Heart left ventricle (tissue), 16 donors: ENCODE measurements at regions not wholly inside any gene's neighbourhood (a gene's known extent, or its start where the extent isn't known, plus 50 kb on each side); places are given as distances from the start of the nearest gene placed in this dataset.

ENCODE experiments used
- ATAC-seq, 4 donors: fragments of 200-7000 bp; cut with Tn5 transposase; one replicate each; pipeline ENCODE4 v1.9.1; 2020 to 2022; ENCODE audit warnings: moderate library complexity in 4 of 4, mild to moderate bottlenecking in 3 of 4, moderate number of reproducible peaks in 1 of 4
- DNase-seq, 5 donors: peaks; one replicate each; pipeline ENCODE4 v3.0.0-alpha.2; 2020
- H3K27ac ChIP-seq, 12 donors: fragments of 200-600 bp; sonication (generic) in 4 of 12; one replicate each; pipeline versions ENCODE4 v1.5.0 to v1.8.0; 2016 to 2022; ENCODE audit warnings: mild to moderate bottlenecking in 2 of 12
- H3K27me3 ChIP-seq, 9 donors: fragments of 200-600 bp; sonication (generic) in 2 of 9; one replicate each; pipeline versions ENCODE4 v1.5.1 to v1.8.0; 2016 to 2022; ENCODE audit warnings: mild to moderate bottlenecking in 3 of 9
- H3K36me3 ChIP-seq, 9 donors: fragments of 200-600 bp; sonication (generic) in 2 of 9; one replicate each; pipeline versions ENCODE4 v1.5.0 to v1.8.0; 2018 to 2022; ENCODE audit warnings: mild to moderate bottlenecking in 2 of 9
- H3K4me1 ChIP-seq, 12 donors: fragments of 200-600 bp; sonication (generic) in 4 of 12; one replicate each; pipeline versions ENCODE4 v1.5.0 to v1.8.0; 2016 to 2022; ENCODE audit warnings: mild to moderate bottlenecking in 3 of 12
- H3K4me3 ChIP-seq, 12 donors: fragments of 200-600 bp; sonication (generic) in 4 of 12; one replicate each; pipeline versions ENCODE4 v1.5.0 to v1.8.0; 2017 to 2022; ENCODE audit warnings: mild to moderate bottlenecking in 9 of 12, moderate library complexity in 4 of 12
- H3K9me3 ChIP-seq, 12 donors: fragments of 200-600 bp; sonication (generic) in 4 of 12; one replicate each; pipeline versions ENCODE4 v1.5.0 to v1.8.0; 2016 to 2022; ENCODE audit warnings: mild to moderate bottlenecking in 1 of 12
- CTCF ChIP-seq, 12 donors: fragments of 200-600 bp; sonication (generic) in 4 of 12; IDR thresholded peaks; one replicate each; pipeline versions ENCODE4 v1.5.0 to v1.8.0; 2018 to 2022; ENCODE audit warnings: antibody characterized with exemption in 12 of 12, mild to moderate bottlenecking in 5 of 12
- POLR2A ChIP-seq, 2 donors: fragments of 450-650 bp; IDR thresholded peaks; one replicate each; pipeline ENCODE4 v1.6.1; 2017; ENCODE audit warnings: antibody characterized with exemption in 2 of 2, mild to moderate bottlenecking in 2 of 2, moderate library complexity in 2 of 2
- WGBS, 4 donors: extraction: QIAGEN DNeasy Blood & Tissue Kit in 2 of 4; methylation state at CpG; one replicate each; pipeline versions ENCODE4 v1.1.5 to v1.1.7; 2013 to 2018; 5-methylcytosine and 5-hydroxymethylcytosine counted together
- intact Hi-C, 10 donors: fragments of 100-400 bp; cut with DNase I; formaldehyde crosslinking; loops; one replicate each; pipeline versions ENCODE4 v1.11.1 to v1.14.2; 2022
- donor health status: ischemic (EF 13 %, LVEDD 7.1; RV severe dilation, severe dysfunction).
- donor health status: healthy with polysubstance abuse.
- donor health status: DM: no; HTN: yes; CAD: no.
- donor health status: DM: no; HTN: no; CAD: no.
- donor health status: ischemic (EF 25% LVEDD 6.9; RV normal size, moderate dysfunction).
- donor health status: ischemic (EF 25% LVEDD 5.7; RV mildly dilated, moderate dysfunction).
- donor health status: healthy.
- donor health status: DM: yes; HTN: yes; CAD: no.
- donor health status: ischemic (EF 35%, LVEDD 5.7; RV mildly dilated, moderate dysfunction).
- donor health status: nonischemic (EF 11% LVEDD 7.7; RV severe dilation, severe dysfunction).
- donor health status: DM: yes; HTN: yes; CAD: no.
- donor health status: PGD.
- donor health status: ischemic (EF 29% LVEDD 5.4; RV normal size, mild dysfunction).
- donor health status: nonischemic (EF 23%, LVEDD 6.1; RV moderate dilation, normal function).

GRCh38 chr5:3312299-3312698, 283.3 kb upstream of the IRX1 start:
- ATAC-seq (no peak), DNase-seq (no peak)
- TF ChIP-seq POLR2A (IDR thresholded peaks at IDR 0.05) (no peak), CTCF (IDR thresholded peaks at IDR 0.05) (no peak)
- intact Hi-C loops: no loop called here
- H3K4me3 ChIP-seq: no peak overlapping the region
- H3K4me1 ChIP-seq: no peaks in the 10 kb centered on the region
- no peaks in the 10 kb centered on the region for H3K36me3 ChIP-seq
- H3K9me3 ChIP-seq: peaks cover 0 to 15% (median 2%) of the 10 kb centered on the region in 12 donors
- H3K27me3 ChIP-seq: peaks cover 0 to 4% (median 0%) of the 10 kb centered on the region in 9 donors
- 67 to 86% (median 76%) methylated on average over 6 of the region's 6 CpGs for WGBS, 4 donors
- H3K27ac ChIP-seq: no peak overlapping the region

GRCh38 chr5:3311433-3311832, 284.2 kb upstream of the IRX1 start:
- H3K4me3 ChIP-seq: no peak overlapping the region
- H3K27ac ChIP-seq: no peak overlapping the region
- H3K9me3 ChIP-seq: peaks cover 0 to 15% (median 2%) of the 10 kb centered on the region in 12 donors
- WGBS, 4 donors: 74 to 89% (median 77%) methylated on average over 8 of the region's 8 CpGs
- TF ChIP-seq POLR2A (IDR thresholded peaks at IDR 0.05) (no peak), CTCF (IDR thresholded peaks at IDR 0.05) (no peak)
- H3K36me3 ChIP-seq: no peaks in the 10 kb centered on the region
- H3K27me3 ChIP-seq: peaks cover 0 to 4% (median 0%) of the 10 kb centered on the region in 9 donors
- no peak for ATAC-seq
- DNase-seq: no peak
- H3K4me1 ChIP-seq: no peaks in the 10 kb centered on the region
- intact Hi-C loops: no loop called here

- Histone ChIP-seq H3K4me1 (no peaks in the 10 kb centered on the region), H3K27ac (no peak overlapping the region), H3K4me3 (no peak overlapping the region), H3K27me3 (peaks cover 0 to 4% (median 0%) of the 10 kb centered on the region in 9 donors), H3K9me3 (peaks cover 0 to 15% (median 2%) of the 10 kb centered on the region in 12 donors), H3K36me3 (no peaks in the 10 kb centered on the region)
- 73 to 87% (median 81%) methylated on average over 26 of the region's 26 CpGs for WGBS, 4 donors
- no peak for DNase-seq
- TF ChIP-seq CTCF (IDR thresholded peaks at IDR 0.05) (no peak), POLR2A (IDR thresholded peaks at IDR 0.05) (no peak)
- intact Hi-C loops: no loop called here
- ATAC-seq: no peak
These were observed 284.9 kb upstream of the IRX1 start for GRCh38 chr5:3310541-3311261.

GRCh38 chr5:3309538-3309937, 286.1 kb upstream of the IRX1 start:
- no peak for DNase-seq
- TF ChIP-seq POLR2A (IDR thresholded peaks at IDR 0.05) (no peak), CTCF (IDR thresholded peaks at IDR 0.05) (no peak)
- no peak for ATAC-seq
- no peaks in the 10 kb centered on the region for H3K36me3 ChIP-seq
- peaks cover 0 to 4% (median 0%) of the 10 kb centered on the region in 9 donors for H3K27me3 ChIP-seq
- peaks cover 0 to 2% (median 0%) of the 10 kb centered on the region in 12 donors for H3K4me1 ChIP-seq
- 86 to 94% (median 87%) methylated on average over 10 of the region's 10 CpGs for WGBS, 4 donors
- intact Hi-C loops: no loop called here
- H3K4me3 ChIP-seq: no peak overlapping the region
- H3K9me3 ChIP-seq: peaks cover 0 to 15% (median 2%) of the 10 kb centered on the region in 12 donors
- no peak overlapping the region for H3K27ac ChIP-seq
